ENCODE measurements at regions not wholly inside any gene's neighbourhood (a gene's known extent, or its start where the extent isn't known, plus 50 kb on each side); places are given as distances from the start of the nearest gene placed in this dataset.

- H3K4me3 ChIP-seq (replicated peaks in 1 of 2; ENCODE audit: low read depth in 2 of 2, low read length in 2 of 2) = no peak overlapping the region
- no peak for TF ChIP-seq CTCF (IDR thresholded peaks at IDR 0.05; ENCODE audit: low read depth, low read length)
- no peak for DNase-seq (ENCODE audit: low read depth in 2 of 2)
Observed at GRCh38 chr11:29578806-29579205, 438.0 kb downstream of the KCNA4 start.

- no peak for DNase-seq (ENCODE audit: low read depth in 2 of 2)
- no peak for TF ChIP-seq CTCF (IDR thresholded peaks at IDR 0.05; ENCODE audit: low read depth, low read length)
Observed at GRCh38 chr11:29564486-29564885, 452.3 kb downstream of the KCNA4 start.

GRCh38 chr11:29562183-29562582 lies 454.6 kb downstream of the KCNA4 start:
- no peak for TF ChIP-seq CTCF (IDR thresholded peaks at IDR 0.05; ENCODE audit: low read depth, low read length)
- H3K4me3 ChIP-seq (replicated peaks in 1 of 2; ENCODE audit: low read depth in 2 of 2, low read length in 2 of 2) = no peak overlapping the region
- DNase-seq (ENCODE audit: low read depth in 2 of 2) = peak in 1 of 2 donors; percentile 7

More at GRCh38 chr11:29564486-29564885, 452.3 kb downstream of the KCNA4 start:
- H3K4me3 ChIP-seq (replicated peaks in 1 of 2; ENCODE audit: low read depth in 2 of 2, low read length in 2 of 2) = no peak overlapping the region

- DNase-seq (ENCODE audit: low read depth in 2 of 2) = no peak
- TF ChIP-seq CTCF (IDR thresholded peaks at IDR 0.05; ENCODE audit: low read depth, low read length) = no peak
- no peak overlapping the region for H3K4me3 ChIP-seq (replicated peaks in 1 of 2; ENCODE audit: low read depth in 2 of 2, low read length in 2 of 2)
Observed at GRCh38 chr11:29553990-29554389, 462.8 kb downstream of the KCNA4 start.

GRCh38 chr11:29538339-29539036 lies 478.3 kb downstream of the KCNA4 start:
- no peak overlapping the region for H3K4me3 ChIP-seq (replicated peaks in 1 of 2; ENCODE audit: low read depth in 2 of 2, low read length in 2 of 2)
- no peak for TF ChIP-seq CTCF (IDR thresholded peaks at IDR 0.05; ENCODE audit: low read depth, low read length)
- DNase-seq (ENCODE audit: low read depth in 2 of 2) = peak in 1 of 2 donors; percentile 30

GRCh38 chr11:29534836-29535235 lies 482.0 kb downstream of the KCNA4 start:
- no peak for TF ChIP-seq CTCF (IDR thresholded peaks at IDR 0.05; ENCODE audit: low read depth, low read length)
- no peak overlapping the region for H3K4me3 ChIP-seq (replicated peaks in 1 of 2; ENCODE audit: low read depth in 2 of 2, low read length in 2 of 2)
- peak in 1 of 2 donors; percentile 30 for DNase-seq (ENCODE audit: low read depth in 2 of 2)

- no peak for TF ChIP-seq CTCF (IDR thresholded peaks at IDR 0.05; ENCODE audit: low read depth, low read length)
- no peak overlapping the region for H3K4me3 ChIP-seq (replicated peaks in 1 of 2; ENCODE audit: low read depth in 2 of 2, low read length in 2 of 2)
- DNase-seq (ENCODE audit: low read depth in 2 of 2) = no peak
Observed at GRCh38 chr11:29530961-29531360, 485.9 kb downstream of the KCNA4 start.
